ENCODE measurements at regions not wholly inside any gene's neighbourhood (a gene's known extent, or its start where the extent isn't known, plus 50 kb on each side); places are given as distances from the start of the nearest gene placed in this dataset.

- no peak overlapping the region for H3K27ac ChIP-seq (ENCODE audit: low read depth)
- no peaks in the 10 kb centered on the region for H3F3A ChIP-seq (replicated peaks; ENCODE audit: low read depth)
- Mint-ChIP-seq H3K27me3 (ENCODE audit: insufficient read depth, low read depth, poor library complexity) (peaks cover 1% of the 10 kb centered on the region), H3K9me3 (peaks cover 24% of the 10 kb centered on the region; the same call in 2 of the 3 replicates), H3K36me3 (ENCODE audit: low read depth) (0 out of 3 replicates have a peak, but pooled peaks cover 3% of the 10 kb centered on the region), H3K4me1 (no peaks in the 10 kb centered on the region), H3K27ac (no peak overlapping the region), H3K4me3 (no peak overlapping the region)
- no peaks in the 10 kb centered on the region for H3K9me2 ChIP-seq (ENCODE audit: insufficient read depth)
- no peaks in the 10 kb centered on the region for H3K27me3 ChIP-seq (ENCODE audit: insufficient read depth)
- no peak overlapping the region for H3K4me2 ChIP-seq
- H3K79me2 ChIP-seq (replicated peaks; ENCODE audit: insufficient read depth) = no peaks in the 10 kb centered on the region
- no peak overlapping the region for H3K4me3 ChIP-seq
- H3K4me1 ChIP-seq (ENCODE audit: insufficient read depth) = no peaks in the 10 kb centered on the region
- no peak for DNase-seq (ENCODE audit: low spot score)
- H4K20me1 ChIP-seq (replicated peaks; ENCODE audit: insufficient read depth) = no peaks in the 10 kb centered on the region
- no peak overlapping the region for H2AFZ ChIP-seq
- ATAC-seq = no peak
- no peak for TF ChIP-seq CTCF (conservative IDR thresholded peaks at IDR 0.05; ENCODE audit: low read depth in 2 of 2)
- no peak for TF ChIP-seq EZH2 (IDR thresholded peaks at IDR 0.05; ENCODE audit: low read depth, unreplicated experiment)
- no peak for TF ChIP-seq EZH2phosphoT487 (IDR thresholded peaks at IDR 0.05; ENCODE audit: unreplicated experiment)
- TF ChIP-seq ZNF114 (CRISPR knock-in tag; IDR thresholded peaks at IDR 0.05) = no peak
- no peak for TF ChIP-seq ZNF331 (CRISPR knock-in tag; IDR thresholded peaks at IDR 0.05; ENCODE audit: low read depth)
- no peak for TF ChIP-seq JUNB (IDR thresholded peaks at IDR 0.05; ENCODE audit: unreplicated experiment)
- TF ChIP-seq ETS1 (IDR thresholded peaks at IDR 0.05) = no peak
- no peak for TF ChIP-seq POLR2AphosphoS5 (IDR thresholded peaks at IDR 0.05; ENCODE audit: low read depth)
- TF ChIP-seq ZNF462 (CRISPR knock-in tag; IDR thresholded peaks at IDR 0.05) = no peak
- no peak for TF ChIP-seq NANOG (IDR thresholded peaks at IDR 0.05; ENCODE audit: borderline replicate concordance)
- no peak for TF ChIP-seq CREB1 (CRISPR knock-in tag; IDR thresholded peaks at IDR 0.05; ENCODE audit: low read depth)
- TF ChIP-seq REST (IDR thresholded peaks at IDR 0.05; ENCODE audit: unreplicated experiment) = no peak
- TF ChIP-seq STAT1 (IDR thresholded peaks at IDR 0.05; ENCODE audit: unreplicated experiment) = no peak
- H3K36me3 ChIP-seq (ENCODE audit: insufficient read depth) = no peaks in the 10 kb centered on the region
Observed at GRCh38 chr5:17839848-17840247, 205.6 kb downstream of the TAF11L14 start.
